Adrenal gland (tissue), 9 donors: ENCODE measurements at regions not wholly inside any gene's neighbourhood (a gene's known extent, or its start where the extent isn't known, plus 50 kb on each side); places are given as distances from the start of the nearest gene placed in this dataset.

Experiments
- DNase-seq, 7 donors: peaks; one replicate each; pipeline ENCODE4 v3.0.0-alpha.2; 2019 to 2020
- H3K27ac ChIP-seq, 5 donors: fragments of 200-600 bp; sonication (generic) in 4 of 5; 1 replicate in 3 of 5; 2 replicates in 2 of 5; pipeline versions ENCODE4 v1.5.1 to v1.8.0; 2016 to 2020; ENCODE audit warnings: mild to moderate bottlenecking in 1 of 5
- H3K27me3 ChIP-seq: fragments of 200-600 bp; 2 replicates; pipeline ENCODE4 v1.8.0; 2021
- H3K36me3 ChIP-seq, 2 donors: fragments of 200-600 bp; replicated peaks in 1 of 2; 1 replicate in 1 of 2; 2 replicates in 1 of 2; pipeline versions ENCODE4 v1.5.1 to v1.8.0; 2018 to 2022
- H3K4me1 ChIP-seq, 2 donors: fragments of 200-600 bp; replicated peaks in 1 of 2; 1 replicate in 1 of 2; 2 replicates in 1 of 2; pipeline versions ENCODE4 v1.5.1 to v1.8.0; 2018 to 2021
- H3K4me3 ChIP-seq, 4 donors: fragments of 200-600 bp; sonication (generic) in 3 of 4; one replicate each; pipeline ENCODE4 v1.5.1; 2016 to 2018
- H3K9me3 ChIP-seq, 3 donors: fragments of 200-600 bp; sonication (generic) in 1 of 3; replicated peaks in 1 of 3; 1 replicate in 2 of 3; 2 replicates in 1 of 3; pipeline versions ENCODE4 v1.5.1 to v1.8.0; 2016 to 2021
- CTCF ChIP-seq, 6 experiments: fragments of 450-650 bp in 4 of 6; fragments of 200-600 bp in 2 of 6; sonication (generic) in 1 of 6; IDR thresholded peaks; 1 replicate in 5 of 6; 2 replicates in 1 of 6; pipeline versions ENCODE4 v1.5.1 to v1.8.0; 2016 to 2021; ENCODE audit warnings: antibody characterized with exemption in 6 of 6, mild to moderate bottlenecking in 2 of 6, moderate library complexity in 1 of 6
- POLR2A ChIP-seq, 2 donors: fragments of 450-650 bp; IDR thresholded peaks; one replicate each; pipeline ENCODE4 v1.6.1; 2017; ENCODE audit warnings: antibody characterized with exemption in 2 of 2, mild to moderate bottlenecking in 2 of 2, moderate library complexity in 1 of 2
- WGBS, 4 donors: extraction: QIAGEN DNeasy Blood & Tissue Kit in 2 of 4; methylation state at CpG; one replicate each; pipeline versions ENCODE4 v1.1.5 to v1.1.7; 2013 to 2017; 5-methylcytosine and 5-hydroxymethylcytosine counted together
- intact Hi-C, 2 donors: fragments of 100-400 bp; cut with DNase I; formaldehyde crosslinking; loops; one replicate each; pipeline versions ENCODE4 v1.14.1 to v1.15.0; 2022 to 2023
- donor health status: healthy with polysubstance abuse.
- donor health status: Bipolar disorder and iron deficiency.
- donor health status: DM: yes; HTN: yes; CAD: no.
- donor health status: DM: no; HTN: no; CAD: no.
- donor health status: DM: no; HTN: no; CAD: no.

- H3K27ac ChIP-seq: no peak overlapping the region
- 91 to 97% (median 95%) methylated on average over 2 of the region's 2 CpGs for WGBS, 4 donors
- DNase-seq: no peak
- H3K4me3 ChIP-seq: no peak overlapping the region
- no peaks in the 10 kb centered on the region for H3K9me3 ChIP-seq
- intact Hi-C loops: no loop called here
- H3K36me3 ChIP-seq: no peaks in the 10 kb centered on the region
- H3K27me3 ChIP-seq: no peaks in the 10 kb centered on the region
- H3K4me1 ChIP-seq: no peaks in the 10 kb centered on the region
- TF ChIP-seq CTCF (IDR thresholded peaks at IDR 0.05) (no peak), POLR2A (IDR thresholded peaks at IDR 0.05) (no peak)
Measured at GRCh38 chr11:95684701-95685100, 104.9 kb downstream of the FAM76B start.

GRCh38 chr11:95684170-95684569 lies 105.4 kb downstream of the FAM76B start:
- H3K4me1 ChIP-seq: no peaks in the 10 kb centered on the region
- no peak for DNase-seq
- no peaks in the 10 kb centered on the region for H3K9me3 ChIP-seq
- no peak overlapping the region for H3K27ac ChIP-seq
- 92 to 97% (median 96%) methylated on average over 1 of the region's 1 CpG for WGBS, 4 donors
- no peaks in the 10 kb centered on the region for H3K27me3 ChIP-seq
- H3K36me3 ChIP-seq: no peaks in the 10 kb centered on the region
- intact Hi-C loops: no loop called here
- no peak overlapping the region for H3K4me3 ChIP-seq
- no peak for TF ChIP-seq CTCF (IDR thresholded peaks at IDR 0.05)

- 64 to 85% (median 71%) methylated on average over 2 of the region's 2 CpGs for WGBS, 4 donors
- no peaks in the 10 kb centered on the region for H3K9me3 ChIP-seq
- intact Hi-C loops: no loop called here
- no peak for DNase-seq
- no peak overlapping the region for H3K4me3 ChIP-seq
- no peak for TF ChIP-seq POLR2A (IDR thresholded peaks at IDR 0.05)
- no peak for TF ChIP-seq CTCF (IDR thresholded peaks at IDR 0.05)
- no peak overlapping the region for H3K27ac ChIP-seq
- H3K27me3 ChIP-seq: no peaks in the 10 kb centered on the region
- no peaks in the 10 kb centered on the region for H3K36me3 ChIP-seq
- no peaks in the 10 kb centered on the region for H3K4me1 ChIP-seq
Measured at GRCh38 chr11:95682552-95682951, 107.0 kb downstream of the FAM76B start.

GRCh38 chr11:95680169-95680929 lies 109.2 kb downstream of the FAM76B start:
- Histone ChIP-seq H3K27me3 (no peaks in the 10 kb centered on the region), H3K27ac (no peak overlapping the region), H3K4me1 (no peaks in the 10 kb centered on the region), H3K36me3 (no peaks in the 10 kb centered on the region), H3K9me3 (no peaks in the 10 kb centered on the region), H3K4me3 (no peak overlapping the region)
- intact Hi-C loops: no loop called here
- no peak for DNase-seq
- WGBS, 4 donors: 58 to 78% (median 64%) methylated on average over 3 of the region's 3 CpGs
- no peak for TF ChIP-seq POLR2A (IDR thresholded peaks at IDR 0.05)
- no peak for TF ChIP-seq CTCF (IDR thresholded peaks at IDR 0.05)
